Type B pancreatic cell (in vitro differentiated cells): ENCODE measurements at regions not wholly inside any gene's neighbourhood (a gene's known extent, or its start where the extent isn't known, plus 50 kb on each side); places are given as distances from the start of the nearest gene placed in this dataset.
A peak's percentile ranks its signal among the peaks of the same experiment; 100 is the strongest.

ENCODE experiments used
- DNase-seq: peaks from one replicate; pipeline ENCODE4 v3.0.0; 2021; ENCODE audit warnings: mixed read lengths; ENCODE audit not compliant: unreplicated experiment; ENCODE audit errors: extremely low spot score
- H3K27ac Mint-ChIP-seq: 2 replicates; pipeline ENCODE4 v1.8.0; 2021; ENCODE audit warnings: mild to moderate bottlenecking, mixed read lengths
- H3K27me3 Mint-ChIP-seq: 2 replicates; pipeline ENCODE4 v1.8.0; 2021; ENCODE audit warnings: mixed read lengths
- H3K36me3 Mint-ChIP-seq: 2 replicates; pipeline ENCODE4 v1.8.0; 2021; ENCODE audit warnings: mixed read lengths
- H3K4me1 Mint-ChIP-seq: one replicate; pipeline ENCODE4 v1.8.0; 2021; ENCODE audit warnings: mixed read lengths; ENCODE audit not compliant: unreplicated experiment
- H3K4me3 Mint-ChIP-seq: 2 replicates; pipeline ENCODE4 v1.8.0; 2021; ENCODE audit warnings: mild to moderate bottlenecking, mixed read lengths
- H3K9me3 Mint-ChIP-seq: 2 replicates; pipeline ENCODE4 v1.8.0; 2021; ENCODE audit warnings: mixed read lengths
- CTCF ChIP-seq: fragments of 200-600 bp; sonication (generic); conservative IDR thresholded peaks from 2 replicates; pipeline ENCODE4 v1.5.0; 2021; ENCODE audit warnings: antibody characterized with exemption, mild to moderate bottlenecking

GRCh38 chr13:59250336-59251189 lies 913.2 kb downstream of the DIAPH3 start:
- no peak overlapping the region for H3K4me3 Mint-ChIP-seq
- DNase-seq: no peak
- no peaks in the 10 kb centered on the region for H3K9me3 Mint-ChIP-seq
- no peak for TF ChIP-seq CTCF
- no peak overlapping the region for H3K27ac Mint-ChIP-seq
- no peaks in the 10 kb centered on the region for H3K27me3 Mint-ChIP-seq
- peaks cover 8% of the 10 kb centered on the region for H3K4me1 Mint-ChIP-seq
- H3K36me3 Mint-ChIP-seq: no peaks in the 10 kb centered on the region

- DNase-seq: no peak
- H3K27me3 Mint-ChIP-seq: no peaks in the 10 kb centered on the region
- no peak overlapping the region for H3K27ac Mint-ChIP-seq
- H3K4me1 Mint-ChIP-seq: peaks cover 5% of the 10 kb centered on the region
- TF ChIP-seq CTCF: no peak
- H3K4me3 Mint-ChIP-seq: no peak overlapping the region
- H3K9me3 Mint-ChIP-seq: no peaks in the 10 kb centered on the region
- H3K36me3 Mint-ChIP-seq: no peaks in the 10 kb centered on the region
Observed at GRCh38 chr13:59259165-59260000, 904.3 kb downstream of the DIAPH3 start.

GRCh38 chr13:59261928-59262488 lies 901.7 kb downstream of the DIAPH3 start:
- Mint-ChIP-seq H3K27me3 (no peaks in the 10 kb centered on the region), H3K9me3 (no peaks in the 10 kb centered on the region), H3K4me3 (no peak overlapping the region), H3K4me1 (peaks cover 5% of the 10 kb centered on the region), H3K36me3 (no peaks in the 10 kb centered on the region), H3K27ac (no peak overlapping the region)
- peak; percentile 66 for TF ChIP-seq CTCF
- no peak for DNase-seq

- TF ChIP-seq CTCF: no peak
- no peak for DNase-seq
- H3K27ac Mint-ChIP-seq: no peak overlapping the region
- no peak overlapping the region for H3K4me3 Mint-ChIP-seq
- H3K27me3 Mint-ChIP-seq: no peaks in the 10 kb centered on the region
- H3K4me1 Mint-ChIP-seq: peaks cover 5% of the 10 kb centered on the region
- no peaks in the 10 kb centered on the region for H3K36me3 Mint-ChIP-seq
- no peaks in the 10 kb centered on the region for H3K9me3 Mint-ChIP-seq
Observed at GRCh38 chr13:59263531-59263930, 900.2 kb downstream of the DIAPH3 start.

- no peak overlapping the region for H3K27ac Mint-ChIP-seq
- no peaks in the 10 kb centered on the region for H3K9me3 Mint-ChIP-seq
Observed at GRCh38 chr13:59266478-59267063, 897.2 kb downstream of the DIAPH3 start.

More at GRCh38 chr13:59266478-59267063, 897.2 kb downstream of the DIAPH3 start:
- H3K4me1 Mint-ChIP-seq: no peaks in the 10 kb centered on the region
- no peak overlapping the region for H3K4me3 Mint-ChIP-seq
- H3K27me3 Mint-ChIP-seq: no peaks in the 10 kb centered on the region
- no peaks in the 10 kb centered on the region for H3K36me3 Mint-ChIP-seq
- no peak for DNase-seq
- TF ChIP-seq CTCF: no peak
